Keratinocyte (primary cell): ENCODE measurements at regions not wholly inside any gene's neighbourhood (a gene's known extent, or its start where the extent isn't known, plus 50 kb on each side); places are given as distances from the start of the nearest gene placed in this dataset.

Experiments used
- DNase-seq: peaks from one replicate; pipeline ENCODE4 v3.0.0-alpha.2; 2011; ENCODE audit warnings: low read depth, missing footprints, low spot score
- FAIRE-seq: peaks from 2 replicates; lab custom pipeline; 2011; peaks lifted over from hg19 to GRCh38; lab: Jason Lieb, UNC
- H2AFZ ChIP-seq: 2 replicates; pipeline ENCODE4 v1.6.0; 2012; ENCODE audit warnings: low read length, control low read depth, inconsistent platforms; ENCODE audit not compliant: control insufficient read depth
- H3K27ac ChIP-seq: 2 replicates; pipeline ENCODE4 v1.5.1; 2011; ENCODE audit warnings: low read length; ENCODE audit not compliant: control insufficient read depth, insufficient read depth
- H3K27me3 ChIP-seq: 3 replicates; pipeline ENCODE4 v1.6.0; 2011; ENCODE audit warnings: low read length; ENCODE audit not compliant: control insufficient read depth, insufficient read depth; ENCODE audit errors: extremely low read depth
- H3K36me3 ChIP-seq, 2 experiments: 2 replicates in 1 of 2; 3 replicates in 1 of 2; pipeline ENCODE4 v1.5.1; 2011; ENCODE audit warnings: low read length in 2 of 2, mild to moderate bottlenecking in 1 of 2; ENCODE audit not compliant: control insufficient read depth in 2 of 2, insufficient read depth in 2 of 2; ENCODE audit errors: extremely low read depth in 1 of 2
- H3K4me1 ChIP-seq: 3 replicates; pipeline ENCODE4 v1.5.1; 2011; ENCODE audit warnings: low read length; ENCODE audit not compliant: control insufficient read depth, insufficient read depth; ENCODE audit errors: extremely low read depth
- H3K4me2 ChIP-seq: 3 replicates; pipeline ENCODE4 v1.6.0; 2011; ENCODE audit warnings: low read depth, low read length; ENCODE audit not compliant: control insufficient read depth, insufficient read depth; ENCODE audit errors: extremely low read depth
- H3K4me3 ChIP-seq, 3 experiments: fragments of 200-600 bp in 1 of 3; sonication (generic) in 1 of 3; 2 replicates in 2 of 3; 3 replicates in 1 of 3; pipeline ENCODE4 v1.5.1; 2011 to 2016; ENCODE audit warnings: low read length in 3 of 3, mild to moderate bottlenecking in 3 of 3, control low read depth in 2 of 3, inconsistent platforms in 1 of 3, low read depth in 1 of 3, mixed read lengths in 1 of 3, mixed run types in 1 of 3, moderate library complexity in 1 of 3; ENCODE audit not compliant: control insufficient read depth in 2 of 3, insufficient read depth in 2 of 3; ENCODE audit errors: extremely low read depth in 1 of 3
- H3K79me2 ChIP-seq: 2 replicates; pipeline ENCODE4 v1.6.0; 2012; ENCODE audit warnings: low read length; ENCODE audit not compliant: control insufficient read depth, insufficient read depth
- H3K9ac ChIP-seq: 3 replicates; pipeline ENCODE4 v1.6.0; 2011; ENCODE audit warnings: low read length; ENCODE audit not compliant: control insufficient read depth, insufficient read depth; ENCODE audit errors: extremely low read depth
- H3K9me1 ChIP-seq: 3 replicates; pipeline ENCODE4 v1.6.0; 2011; ENCODE audit warnings: low read length; ENCODE audit not compliant: control insufficient read depth, insufficient read depth; ENCODE audit errors: extremely low read depth
- H3K9me3 ChIP-seq: 2 replicates; pipeline ENCODE4 v1.5.1; 2012; ENCODE audit warnings: low read depth, low read length; ENCODE audit not compliant: control insufficient read depth
- H4K20me1 ChIP-seq: 3 replicates; pipeline ENCODE4 v1.6.0; 2011; ENCODE audit warnings: low read length; ENCODE audit not compliant: control insufficient read depth, insufficient read depth; ENCODE audit errors: extremely low read depth
- EZH2 ChIP-seq: IDR thresholded peaks from one replicate; pipeline ENCODE4 v1.6.1; 2012; ENCODE audit warnings: inconsistent platforms, mild to moderate bottlenecking, low read length, moderate library complexity
- dilution Hi-C: fragments of 300-500 bp; cut with MboI; formaldehyde crosslinking; loops from one replicate; pipeline ENCODE4 v1.7.0; 2020; ENCODE audit warnings: low sequenced_read_pairs; ENCODE audit not compliant: extremely low pct_ligation_motif_present
- TF ChIP-seq, protein P1 (sequence below), 3 experiments: IDR thresholded peaks in 1 of 3; conservative IDR thresholded peaks in 1 of 3; optimal IDR thresholded peaks in 1 of 3; 2 replicates in 2 of 3; 3 replicates in 1 of 3; pipeline versions ENCODE3 to v1.5.1; 2011; ENCODE audit warnings: low read length in 3 of 3, mild to moderate bottlenecking in 3 of 3, moderate library complexity in 2 of 3, control low read depth in 1 of 3, inconsistent platforms in 1 of 3; ENCODE audit not compliant: insufficient read depth in 2 of 3; ENCODE audit errors: extremely low read depth in 1 of 3

DNA sequence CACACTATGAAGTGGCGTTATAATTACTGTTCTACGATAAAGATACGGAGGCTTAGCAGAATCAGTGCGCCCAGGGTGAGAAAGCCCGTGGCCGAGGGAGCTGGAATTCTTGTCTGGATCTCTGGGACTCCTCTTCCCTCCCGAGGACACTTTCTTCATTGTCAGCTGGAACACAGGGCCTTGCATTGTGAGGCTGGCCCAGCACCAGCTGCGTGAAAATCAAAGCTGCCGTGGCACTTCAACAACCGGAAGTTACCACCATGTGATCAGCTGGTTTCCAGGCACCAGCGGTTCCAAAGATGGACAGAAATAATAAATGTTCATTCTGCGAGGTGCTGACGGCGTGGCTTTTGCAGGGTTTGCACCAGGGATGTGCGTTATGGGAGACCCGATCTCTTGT lies 234.0 kb upstream of the PITRM1 start:
- H2AFZ ChIP-seq = no peak overlapping the region
- dilution Hi-C loops = no loop called here
- H3K9me3 ChIP-seq = peaks cover 2% of the 10 kb centered on the region

GRCh38 chr10:3404381-3404780 lies 231.8 kb upstream of the PITRM1 start:
- no peak overlapping the region for H3K4me3 ChIP-seq
- H3K36me3 ChIP-seq = no peaks in the 10 kb centered on the region
- no peaks in the 10 kb centered on the region for H3K9me3 ChIP-seq
- H3K9ac ChIP-seq = no peak overlapping the region
- FAIRE-seq = no peak
- H3K4me1 ChIP-seq = no peaks in the 10 kb centered on the region
- TF ChIP-seq, protein P1, sequence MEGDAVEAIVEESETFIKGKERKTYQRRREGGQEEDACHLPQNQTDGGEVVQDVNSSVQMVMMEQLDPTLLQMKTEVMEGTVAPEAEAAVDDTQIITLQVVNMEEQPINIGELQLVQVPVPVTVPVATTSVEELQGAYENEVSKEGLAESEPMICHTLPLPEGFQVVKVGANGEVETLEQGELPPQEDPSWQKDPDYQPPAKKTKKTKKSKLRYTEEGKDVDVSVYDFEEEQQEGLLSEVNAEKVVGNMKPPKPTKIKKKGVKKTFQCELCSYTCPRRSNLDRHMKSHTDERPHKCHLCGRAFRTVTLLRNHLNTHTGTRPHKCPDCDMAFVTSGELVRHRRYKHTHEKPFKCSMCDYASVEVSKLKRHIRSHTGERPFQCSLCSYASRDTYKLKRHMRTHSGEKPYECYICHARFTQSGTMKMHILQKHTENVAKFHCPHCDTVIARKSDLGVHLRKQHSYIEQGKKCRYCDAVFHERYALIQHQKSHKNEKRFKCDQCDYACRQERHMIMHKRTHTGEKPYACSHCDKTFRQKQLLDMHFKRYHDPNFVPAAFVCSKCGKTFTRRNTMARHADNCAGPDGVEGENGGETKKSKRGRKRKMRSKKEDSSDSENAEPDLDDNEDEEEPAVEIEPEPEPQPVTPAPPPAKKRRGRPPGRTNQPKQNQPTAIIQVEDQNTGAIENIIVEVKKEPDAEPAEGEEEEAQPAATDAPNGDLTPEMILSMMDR (optimal IDR thresholded peaks at IDR 0.05 in 1 of 3, IDR thresholded peaks at IDR 0.05 in 1 of 3, conservative IDR thresholded peaks at IDR 0.05 in 1 of 3; ENCODE audit: extremely low read depth in 1 of 3, insufficient read depth in 2 of 3, low read length in 3 of 3) = no peak
- no peak for TF ChIP-seq EZH2
- H3K9me1 ChIP-seq = no peaks in the 10 kb centered on the region
- no peak overlapping the region for H3K4me2 ChIP-seq
- no peak for DNase-seq
- H4K20me1 ChIP-seq = no peaks in the 10 kb centered on the region
- H3K79me2 ChIP-seq = no peaks in the 10 kb centered on the region
- H3K27me3 ChIP-seq = no peaks in the 10 kb centered on the region
- no peak overlapping the region for H2AFZ ChIP-seq
- no peak overlapping the region for H3K27ac ChIP-seq
- dilution Hi-C loops = no loop called here

More for the DNA sequence above, 234.0 kb upstream of the PITRM1 start:
- Histone ChIP-seq H3K27ac (no peak overlapping the region), H3K4me2 (no peak overlapping the region), H3K79me2 (no peaks in the 10 kb centered on the region), H3K36me3 (no peaks in the 10 kb centered on the region), H4K20me1 (no peaks in the 10 kb centered on the region), H3K4me3 (no peak overlapping the region), H3K4me1 (no peaks in the 10 kb centered on the region), H3K27me3 (no peaks in the 10 kb centered on the region), H3K9me1 (no peaks in the 10 kb centered on the region), H3K9ac (no peak overlapping the region)
- no peak for DNase-seq
- FAIRE-seq = no peak
- no peak for TF ChIP-seq EZH2

- dilution Hi-C loops = no loop called here
- no peaks in the 10 kb centered on the region for H3K9me1 ChIP-seq
- TF ChIP-seq EZH2 = no peak
- TF ChIP-seq, protein P1 (optimal IDR thresholded peaks at IDR 0.05 in 1 of 3, IDR thresholded peaks at IDR 0.05 in 1 of 3, conservative IDR thresholded peaks at IDR 0.05 in 1 of 3; ENCODE audit: extremely low read depth in 1 of 3, insufficient read depth in 2 of 3, low read length in 3 of 3) = no peak
- no peak overlapping the region for H3K4me2 ChIP-seq
- H3K4me3 ChIP-seq = no peak overlapping the region
- DNase-seq = no peak
- no peak overlapping the region for H2AFZ ChIP-seq
- no peaks in the 10 kb centered on the region for H3K4me1 ChIP-seq
- H3K36me3 ChIP-seq = no peaks in the 10 kb centered on the region
- no peak overlapping the region for H3K9ac ChIP-seq
- no peaks in the 10 kb centered on the region for H3K27me3 ChIP-seq
- H3K79me2 ChIP-seq = no peaks in the 10 kb centered on the region
- no peaks in the 10 kb centered on the region for H4K20me1 ChIP-seq
- H3K9me3 ChIP-seq = no peaks in the 10 kb centered on the region
- FAIRE-seq = no peak
- no peak overlapping the region for H3K27ac ChIP-seq
Observed at GRCh38 chr10:3402187-3402751, 229.7 kb upstream of the PITRM1 start.
